HG03064 (cell line): ENCODE measurements at regions not wholly inside any gene's neighbourhood (a gene's known extent, or its start where the extent isn't known, plus 50 kb on each side); places are given as distances from the start of the nearest gene placed in this dataset.
"Not testable (repeated sequence)": the region's sequence is repeated elsewhere in the genome, so short reads cannot be mapped to it uniquely, and the experiment has no call there.

ENCODE experiments used
- ATAC-seq: cut with Tn5 transposase; IDR thresholded peaks from one replicate; pipeline ENCODE4 v1.9.1; 2021; ENCODE audit warnings: low read depth; ENCODE audit not compliant: unreplicated experiment

DNA sequence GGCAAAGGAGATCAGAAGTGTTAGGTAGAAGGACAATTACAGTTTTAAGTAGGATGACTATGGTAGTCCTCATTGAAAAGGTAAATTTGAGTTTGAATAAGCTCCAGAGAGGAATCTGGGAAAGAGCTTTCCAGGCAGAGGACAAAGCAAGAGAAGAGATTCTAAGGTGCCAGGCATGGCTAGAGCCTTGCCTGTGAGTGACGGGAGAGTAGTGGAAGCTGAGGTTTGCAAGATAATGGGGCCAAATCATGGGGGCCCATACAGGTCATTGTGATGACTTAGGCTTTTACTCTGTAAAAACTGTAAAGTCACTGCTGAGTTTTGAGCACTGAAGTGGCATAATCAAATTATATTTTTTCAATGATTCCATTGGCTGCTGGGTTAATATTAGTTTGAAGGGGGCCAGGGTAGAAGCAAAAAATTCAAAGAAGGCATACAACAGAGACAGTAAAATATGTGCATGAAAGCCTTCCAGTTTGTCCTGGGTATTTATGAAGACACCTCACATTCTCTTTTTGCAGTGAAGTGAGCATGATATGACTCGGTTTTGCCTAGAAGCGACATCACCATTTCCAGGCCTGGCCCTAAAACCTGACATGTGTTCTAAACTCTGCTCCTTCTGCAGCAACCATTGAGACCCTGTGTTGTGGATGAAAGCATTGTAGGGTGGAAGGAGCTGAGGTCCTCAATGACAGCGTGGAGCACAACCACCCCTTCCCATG lies 279.8 kb upstream of the TNC start:
- no peak for ATAC-seq

DNA sequence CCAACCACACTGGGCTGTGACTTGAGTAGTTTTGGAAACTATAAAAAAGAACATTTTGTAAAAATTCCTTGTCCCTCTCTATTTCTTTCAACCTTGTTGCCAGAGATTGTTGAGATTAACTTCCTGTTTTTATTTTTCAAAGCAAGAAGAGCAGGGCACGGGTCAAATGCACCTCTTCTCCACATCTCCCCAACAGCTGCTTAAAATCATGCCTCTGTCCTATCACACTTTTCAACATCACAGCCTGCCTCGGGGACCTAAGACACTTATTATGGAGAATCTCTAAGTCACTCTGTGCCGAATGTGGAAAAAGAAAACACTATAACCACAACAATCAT lies 280.3 kb upstream of the TNC start:
- ATAC-seq, result no peak

- ATAC-seq, result no peak
Observed at GRCh38 chr9:115398996-115399395, 281.0 kb upstream of the TNC start.

DNA sequence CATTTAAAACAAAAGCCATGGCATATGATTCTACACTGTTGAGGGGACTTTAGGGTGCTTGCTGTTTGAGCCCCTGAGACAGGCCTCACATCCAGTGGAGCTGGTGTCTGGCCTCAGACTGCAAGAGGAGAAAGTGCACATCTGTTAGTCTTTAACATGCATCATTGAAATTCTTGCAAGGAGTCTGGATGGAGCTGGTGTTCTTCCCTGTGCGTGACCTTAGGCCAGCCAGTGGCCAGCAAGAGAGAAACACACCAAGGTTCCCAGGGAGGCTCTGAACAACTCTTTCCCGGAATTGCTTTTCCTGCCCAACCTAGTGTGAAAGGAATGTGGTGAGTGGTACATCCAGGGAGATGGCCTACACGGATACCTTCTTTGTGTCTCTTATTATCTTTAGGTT lies 282.8 kb upstream of the TNC start:
- ATAC-seq, result no peak

GRCh38 chr9:115401756-115402327 lies 283.9 kb upstream of the TNC start:
- no peak for ATAC-seq

DNA sequence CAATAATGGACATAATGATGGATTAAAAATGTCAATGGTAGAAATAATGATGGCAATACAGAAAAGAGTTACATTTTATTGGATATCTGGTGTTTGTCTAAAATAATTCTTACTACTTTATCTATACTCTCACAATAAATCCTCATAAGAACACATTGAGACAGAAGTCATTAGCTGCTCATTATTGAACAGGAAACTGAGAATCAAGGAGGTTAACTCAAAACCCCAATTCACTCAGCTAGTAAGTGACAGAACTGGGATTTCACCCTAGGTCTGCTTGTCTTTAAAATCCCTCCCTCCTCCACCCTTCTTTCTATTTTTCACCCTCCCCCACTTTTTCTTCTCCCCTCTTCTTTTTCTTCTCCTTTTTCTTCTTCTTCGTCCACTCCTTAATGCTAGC lies 285.8 kb upstream of the TNC start:
- ATAC-seq, result no peak

DNA sequence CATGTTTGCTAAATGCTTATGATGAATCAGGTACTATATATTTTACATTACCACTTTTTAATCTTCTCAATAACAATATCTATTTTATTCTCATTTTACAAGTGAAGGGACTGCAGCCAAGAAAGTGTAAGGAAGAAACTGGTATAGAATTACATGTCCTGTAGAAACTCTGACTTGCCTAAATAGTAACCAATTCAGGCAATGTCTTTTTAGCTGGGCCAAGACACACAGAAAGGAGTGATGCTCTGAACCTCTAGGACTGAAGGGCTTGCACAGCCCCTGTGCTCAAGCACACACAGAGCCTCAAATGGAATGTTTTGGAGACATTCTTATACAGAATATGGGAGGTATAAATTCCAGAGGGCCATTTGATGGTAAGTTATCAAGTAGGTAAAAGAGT lies 286.4 kb upstream of the TNC start:
- ATAC-seq, result no peak

- ATAC-seq, result no peak
Observed at GRCh38 chr9:115411516-115411915, 293.6 kb upstream of the TNC start.

DNA sequence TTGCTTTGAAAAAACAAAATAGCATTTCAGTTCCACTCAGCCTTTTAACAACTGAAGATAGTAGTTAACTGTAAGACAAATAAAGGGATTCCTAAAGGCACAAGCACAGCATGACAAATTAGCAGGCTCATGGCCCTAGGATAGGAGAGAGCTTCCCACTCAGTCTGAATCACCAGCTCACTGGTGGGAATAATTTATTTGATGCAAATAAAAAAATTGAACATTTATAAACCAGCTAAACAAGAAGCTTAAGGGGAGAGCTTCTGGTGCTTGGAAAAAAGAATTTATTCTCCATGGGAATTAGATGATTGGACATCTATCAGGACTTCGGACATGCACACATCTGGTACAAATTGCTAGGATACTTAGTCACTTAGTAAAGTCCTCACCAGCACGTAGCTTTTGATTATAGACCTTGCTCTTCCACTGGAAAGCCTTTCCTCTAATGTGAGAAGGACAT lies 294.1 kb upstream of the TNC start:
- no peak for ATAC-seq

GRCh38 chr9:115412656-115413055 lies 294.7 kb upstream of the TNC start:
- no peak for ATAC-seq

GRCh38 chr9:115413304-115413703 lies 295.3 kb upstream of the TNC start:
- ATAC-seq, result no peak

DNA sequence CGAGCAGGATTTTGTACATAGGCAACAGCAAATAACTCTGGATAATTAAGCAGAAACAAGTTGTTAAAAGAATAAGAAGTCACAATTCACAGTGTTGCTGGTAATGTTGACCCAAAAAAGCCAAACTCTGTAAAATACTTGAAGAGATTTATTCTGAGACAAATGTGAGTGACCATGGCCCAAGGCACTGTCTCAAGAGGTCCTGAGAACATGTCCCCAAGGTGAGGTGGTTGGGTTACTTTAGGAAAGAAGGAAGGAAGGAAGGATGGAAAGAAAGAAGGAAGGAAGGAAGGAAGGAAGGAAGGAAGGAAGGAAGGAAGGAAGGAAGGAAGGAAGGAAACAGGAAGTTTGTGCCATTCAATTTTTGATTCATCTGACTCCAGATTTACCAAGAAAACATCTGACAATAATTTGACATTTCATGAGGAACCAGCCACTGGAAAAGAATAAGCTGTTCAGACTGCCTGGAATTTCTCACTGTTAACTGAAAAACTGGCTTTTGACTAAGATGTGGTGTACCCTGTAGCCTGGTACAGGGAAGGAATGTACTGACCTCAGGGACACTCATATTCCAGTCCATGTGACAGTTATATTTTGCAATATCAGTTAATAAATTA lies 295.9 kb upstream of the TNC start:
- ATAC-seq, result no peak

GRCh38 chr9:115414561-115414960 lies 296.6 kb upstream of the TNC start:
- no peak for ATAC-seq

DNA sequence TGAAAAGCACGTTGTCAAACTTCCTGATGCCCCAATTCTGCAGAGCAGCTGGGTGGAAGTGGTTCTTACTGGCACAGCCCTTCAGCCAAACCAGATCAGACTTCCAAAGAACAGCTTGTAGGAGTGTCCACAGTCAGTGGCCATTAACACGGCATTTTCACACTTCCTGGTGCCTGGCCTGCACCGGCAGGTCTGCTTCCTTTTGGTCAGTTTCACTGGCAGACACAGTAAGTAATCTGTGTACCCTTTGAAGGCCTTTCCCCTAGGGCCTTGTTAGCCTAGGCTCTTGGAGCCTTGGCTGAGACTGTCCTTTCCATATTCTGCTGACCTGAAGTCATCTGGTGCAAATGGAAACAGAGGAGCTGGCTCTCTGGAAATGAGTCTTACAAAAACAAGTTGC lies 297.5 kb upstream of the TNC start:
- no peak for ATAC-seq

DNA sequence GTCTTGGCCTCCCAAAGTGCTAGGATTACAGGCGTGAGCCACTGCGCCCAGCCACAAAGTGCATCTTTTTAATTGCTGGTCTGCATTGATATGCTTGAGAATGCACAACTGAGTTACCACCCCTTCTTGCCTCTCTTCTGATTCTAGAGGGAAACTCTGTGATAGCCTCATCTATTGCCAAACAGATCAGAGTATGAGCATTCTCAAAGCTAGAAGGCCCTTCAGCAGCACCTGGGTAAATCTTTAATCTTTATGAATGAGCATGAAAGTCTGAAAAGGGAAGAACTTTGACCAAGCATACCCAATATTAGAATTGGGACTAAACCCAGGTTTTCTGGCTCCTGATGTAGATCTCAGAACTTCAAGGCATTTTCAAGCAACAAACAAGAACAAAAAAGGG lies 298.3 kb upstream of the TNC start:
- ATAC-seq, result no peak

DNA sequence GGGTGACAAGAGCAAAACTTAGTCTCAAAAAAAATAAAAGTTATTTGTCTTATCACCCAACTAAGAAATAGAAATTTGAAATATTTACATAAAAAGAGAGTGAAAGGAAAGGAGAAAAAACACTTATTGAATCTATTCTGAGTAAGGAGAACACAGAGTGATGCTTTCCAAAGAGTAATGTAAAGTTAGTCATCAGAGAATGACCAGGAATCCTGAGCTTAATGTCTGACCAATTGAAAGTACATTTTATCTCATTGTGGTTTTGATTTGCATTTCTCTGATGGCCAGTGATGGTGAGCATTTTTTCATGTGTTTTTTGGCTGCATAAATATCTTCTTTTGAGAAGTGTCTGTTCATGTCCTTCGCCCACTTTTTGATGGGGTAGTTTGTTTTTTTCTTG lies 300.2 kb upstream of the TNC start:
- ATAC-seq, result not testable (repeated sequence)

DNA sequence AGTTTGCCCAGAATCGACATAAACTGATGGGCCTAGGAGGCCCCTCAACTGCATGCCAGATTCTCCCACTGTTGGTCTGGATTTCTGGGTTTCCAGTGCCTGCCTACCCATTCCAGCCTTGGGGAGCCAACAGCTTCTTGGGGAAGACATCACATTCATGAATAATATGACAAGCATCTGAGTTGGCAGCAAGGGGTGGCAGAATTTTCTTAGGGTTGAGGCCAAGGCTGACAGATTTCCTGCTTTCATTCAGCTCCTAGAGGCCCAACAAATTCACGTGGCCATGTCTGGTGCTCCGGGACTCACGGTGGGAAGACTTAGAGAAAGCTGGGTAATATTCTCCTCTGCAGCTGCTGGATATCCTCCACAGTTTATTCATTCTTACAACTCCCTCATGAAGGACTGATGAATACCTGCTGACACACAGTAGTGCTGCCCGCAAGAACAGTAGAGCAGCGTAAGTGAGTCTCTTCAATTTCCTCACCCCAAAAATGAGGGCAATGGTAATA lies 305.0 kb upstream of the TNC start:
- ATAC-seq, result no peak

GRCh38 chr9:115423646-115424045 lies 305.7 kb upstream of the TNC start:
- ATAC-seq, result no peak

DNA sequence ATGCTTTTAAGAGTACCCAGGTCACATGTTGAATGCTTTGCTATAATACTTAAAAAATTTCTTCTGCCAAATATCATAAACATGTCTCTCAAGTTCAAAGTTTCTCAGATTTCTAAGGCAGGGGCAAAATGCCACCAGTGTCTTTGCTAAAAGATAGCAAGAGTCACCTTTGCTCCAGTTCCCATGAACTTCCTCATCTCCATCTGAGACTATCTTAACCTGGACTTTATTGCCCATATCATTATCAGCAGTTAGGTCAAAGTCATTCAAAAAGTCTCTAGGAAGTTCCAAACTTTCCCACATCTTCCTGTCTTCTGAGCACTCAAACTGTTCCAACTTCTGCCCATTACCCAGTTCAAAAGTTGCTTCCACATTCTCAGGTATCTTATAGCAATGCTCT lies 307.6 kb upstream of the TNC start:
- no peak for ATAC-seq

GRCh38 chr9:115437418-115437817 lies 319.5 kb upstream of the TNC start:
- no peak for ATAC-seq

- ATAC-seq, result no peak
Observed at GRCh38 chr9:115439641-115440040, 321.7 kb upstream of the TNC start.

DNA sequence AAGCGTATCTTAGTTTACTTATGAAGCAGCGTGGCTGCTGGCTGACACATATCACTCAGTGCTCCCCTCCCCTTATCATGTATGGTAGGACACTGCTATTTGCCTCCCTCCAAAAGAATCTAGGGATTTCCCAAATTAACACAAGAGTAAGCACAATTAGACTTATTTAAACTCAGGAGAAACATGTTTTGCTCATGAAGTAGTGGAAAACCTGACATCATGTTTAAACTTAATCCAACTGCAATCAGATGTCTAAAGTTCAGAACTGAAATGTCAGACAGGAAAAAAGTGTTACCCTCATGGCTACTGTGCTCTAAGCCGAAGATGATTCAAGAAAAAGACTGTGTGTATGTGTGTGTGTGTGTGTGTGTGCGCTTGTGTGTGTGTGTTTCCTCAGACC lies 324.1 kb upstream of the TNC start:
- no peak for ATAC-seq
